PFSK-1 (cell line): ENCODE measurements at regions not wholly inside any gene's neighbourhood (a gene's known extent, or its start where the extent isn't known, plus 50 kb on each side); places are given as distances from the start of the nearest gene placed in this dataset.

Source experiments
- FOXP2 ChIP-seq: optimal IDR thresholded peaks from 2 replicates; pipeline ENCODE3; 2011; ENCODE audit warnings: borderline replicate concordance, control low read depth, inconsistent platforms; ENCODE audit not compliant: insufficient read depth; ENCODE audit errors: extremely low read length, extremely low read depth
- POLR2AphosphoS5 ChIP-seq: IDR thresholded peaks from 2 replicates; pipeline ENCODE4 v1.6.1; 2012; ENCODE audit warnings: low read depth, mild to moderate bottlenecking, control low read depth, low read length, moderate library complexity
- SIN3A ChIP-seq: IDR thresholded peaks from 2 replicates; pipeline ENCODE4 v1.6.1; 2012; ENCODE audit warnings: mild to moderate bottlenecking, low read length, moderate library complexity, borderline replicate concordance; ENCODE audit not compliant: insufficient read depth
- TAF1 ChIP-seq: IDR thresholded peaks from 2 replicates; pipeline ENCODE4 v1.6.1; 2012; ENCODE audit warnings: low read length, control low read depth, borderline replicate concordance; ENCODE audit not compliant: insufficient read depth
- TF ChIP-seq, protein P1 (sequence below), 2 experiments: IDR thresholded peaks; 2 replicates each; pipeline versions ENCODE4 v1.6.1 to v1.8.0; 2011 to 2012; ENCODE audit warnings: low read depth in 2 of 2, low read length in 2 of 2, control low read depth in 1 of 2, inconsistent platforms in 1 of 2, mild to moderate bottlenecking in 1 of 2, moderate library complexity in 1 of 2; ENCODE audit not compliant: insufficient read depth in 1 of 2

DNA sequence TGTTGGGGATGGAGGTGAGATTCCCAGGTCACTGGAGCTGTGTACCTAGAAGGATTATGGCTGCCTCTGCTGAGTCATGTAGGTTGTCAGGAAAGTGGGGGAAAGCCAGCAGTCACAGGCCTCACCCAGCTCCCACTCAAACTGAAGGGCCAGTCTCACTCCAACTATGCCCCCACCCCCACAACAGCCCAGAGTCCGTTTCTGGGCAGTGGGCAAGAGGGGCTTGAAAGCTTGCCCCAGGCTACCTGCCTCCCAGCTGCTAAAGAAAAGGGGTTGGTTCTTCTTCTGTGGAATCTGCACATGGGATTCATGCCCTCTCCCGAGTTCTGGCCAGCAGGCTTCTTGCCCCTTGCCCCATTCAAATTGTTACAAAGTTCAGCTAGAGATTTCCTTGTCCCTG is 116.0 kb upstream of the PGRMC2 start:
- TF ChIP-seq POLR2AphosphoS5 (no peak), SIN3A (no peak), TAF1 (no peak), FOXP2 (no peak)
- TF ChIP-seq, protein P1, sequence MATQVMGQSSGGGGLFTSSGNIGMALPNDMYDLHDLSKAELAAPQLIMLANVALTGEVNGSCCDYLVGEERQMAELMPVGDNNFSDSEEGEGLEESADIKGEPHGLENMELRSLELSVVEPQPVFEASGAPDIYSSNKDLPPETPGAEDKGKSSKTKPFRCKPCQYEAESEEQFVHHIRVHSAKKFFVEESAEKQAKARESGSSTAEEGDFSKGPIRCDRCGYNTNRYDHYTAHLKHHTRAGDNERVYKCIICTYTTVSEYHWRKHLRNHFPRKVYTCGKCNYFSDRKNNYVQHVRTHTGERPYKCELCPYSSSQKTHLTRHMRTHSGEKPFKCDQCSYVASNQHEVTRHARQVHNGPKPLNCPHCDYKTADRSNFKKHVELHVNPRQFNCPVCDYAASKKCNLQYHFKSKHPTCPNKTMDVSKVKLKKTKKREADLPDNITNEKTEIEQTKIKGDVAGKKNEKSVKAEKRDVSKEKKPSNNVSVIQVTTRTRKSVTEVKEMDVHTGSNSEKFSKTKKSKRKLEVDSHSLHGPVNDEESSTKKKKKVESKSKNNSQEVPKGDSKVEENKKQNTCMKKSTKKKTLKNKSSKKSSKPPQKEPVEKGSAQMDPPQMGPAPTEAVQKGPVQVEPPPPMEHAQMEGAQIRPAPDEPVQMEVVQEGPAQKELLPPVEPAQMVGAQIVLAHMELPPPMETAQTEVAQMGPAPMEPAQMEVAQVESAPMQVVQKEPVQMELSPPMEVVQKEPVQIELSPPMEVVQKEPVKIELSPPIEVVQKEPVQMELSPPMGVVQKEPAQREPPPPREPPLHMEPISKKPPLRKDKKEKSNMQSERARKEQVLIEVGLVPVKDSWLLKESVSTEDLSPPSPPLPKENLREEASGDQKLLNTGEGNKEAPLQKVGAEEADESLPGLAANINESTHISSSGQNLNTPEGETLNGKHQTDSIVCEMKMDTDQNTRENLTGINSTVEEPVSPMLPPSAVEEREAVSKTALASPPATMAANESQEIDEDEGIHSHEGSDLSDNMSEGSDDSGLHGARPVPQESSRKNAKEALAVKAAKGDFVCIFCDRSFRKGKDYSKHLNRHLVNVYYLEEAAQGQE (IDR thresholded peaks at IDR 0.05; ENCODE audit: insufficient read depth in 1 of 2, low read depth in 2 of 2, low read length in 2 of 2), result no peak
